GM19397 (cell line): ENCODE measurements at regions not wholly inside any gene's neighbourhood (a gene's known extent, or its start where the extent isn't known, plus 50 kb on each side); places are given as distances from the start of the nearest gene placed in this dataset.
"Not testable (repeated sequence)": the region's sequence is repeated elsewhere in the genome, so short reads cannot be mapped to it uniquely, and the experiment has no call there.

ENCODE experiments used
- ATAC-seq: cut with Tn5 transposase; IDR thresholded peaks from one replicate; pipeline ENCODE4 v1.9.1; 2021; ENCODE audit warnings: mild to moderate bottlenecking, moderate library complexity; ENCODE audit not compliant: unreplicated experiment

DNA sequence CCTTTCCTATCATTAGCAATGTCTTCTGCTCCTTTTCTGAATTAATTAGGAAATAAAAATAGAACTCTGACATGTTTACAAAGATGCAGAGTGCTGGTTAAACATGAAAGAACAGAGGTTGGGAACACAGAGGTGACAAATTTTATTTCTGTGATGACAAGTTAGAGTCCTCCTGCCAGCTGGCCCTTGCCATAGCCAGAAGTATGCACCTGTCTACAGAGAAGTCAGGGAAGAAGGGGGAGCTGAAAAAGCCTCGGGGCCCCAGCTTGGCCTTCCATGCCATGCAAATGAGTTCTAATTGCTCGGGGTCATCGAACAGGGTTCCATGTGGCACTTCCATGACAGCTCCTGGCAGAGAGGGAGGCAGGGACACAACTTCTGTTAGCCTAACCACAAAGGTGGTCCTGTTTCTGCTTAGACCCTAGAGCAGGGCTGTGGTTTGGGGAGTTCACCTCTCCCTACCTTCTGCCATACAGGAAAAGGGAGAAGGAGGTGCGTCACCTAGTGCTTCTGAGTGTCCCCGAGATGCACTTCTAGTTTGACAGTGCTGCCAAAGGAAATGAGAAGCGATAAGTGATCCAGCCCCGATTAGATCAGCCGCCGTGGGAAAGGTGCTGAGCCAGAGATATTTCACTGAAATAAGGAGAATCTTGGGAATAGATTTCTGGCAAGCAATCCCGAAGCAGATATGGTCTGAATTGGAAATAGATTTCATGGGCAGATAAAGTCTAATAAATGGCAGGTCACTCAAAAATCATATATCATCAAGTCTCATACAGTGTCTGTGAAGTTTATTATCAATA lies 155.8 kb upstream of the FOXN3 start:
- ATAC-seq: no peak

DNA sequence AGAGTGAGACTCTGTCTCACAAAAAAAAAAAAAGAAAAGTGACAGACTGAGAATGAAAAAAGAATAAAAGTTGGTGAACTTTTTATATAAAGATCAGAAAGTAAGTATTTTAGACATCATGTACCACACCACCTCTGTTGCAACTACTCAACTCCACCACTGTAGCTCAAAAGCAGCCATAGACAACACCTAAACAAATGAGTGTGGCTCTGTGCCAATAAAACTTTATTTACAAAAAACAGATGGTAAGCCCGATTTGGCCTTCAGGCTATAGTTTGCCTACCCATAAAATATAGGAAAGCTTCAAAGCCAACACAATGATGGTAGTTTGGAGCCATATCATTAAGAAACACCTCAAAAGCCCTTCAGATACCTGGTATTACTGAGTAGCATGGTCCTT lies 154.5 kb upstream of the FOXN3 start:
- no peak for ATAC-seq

DNA sequence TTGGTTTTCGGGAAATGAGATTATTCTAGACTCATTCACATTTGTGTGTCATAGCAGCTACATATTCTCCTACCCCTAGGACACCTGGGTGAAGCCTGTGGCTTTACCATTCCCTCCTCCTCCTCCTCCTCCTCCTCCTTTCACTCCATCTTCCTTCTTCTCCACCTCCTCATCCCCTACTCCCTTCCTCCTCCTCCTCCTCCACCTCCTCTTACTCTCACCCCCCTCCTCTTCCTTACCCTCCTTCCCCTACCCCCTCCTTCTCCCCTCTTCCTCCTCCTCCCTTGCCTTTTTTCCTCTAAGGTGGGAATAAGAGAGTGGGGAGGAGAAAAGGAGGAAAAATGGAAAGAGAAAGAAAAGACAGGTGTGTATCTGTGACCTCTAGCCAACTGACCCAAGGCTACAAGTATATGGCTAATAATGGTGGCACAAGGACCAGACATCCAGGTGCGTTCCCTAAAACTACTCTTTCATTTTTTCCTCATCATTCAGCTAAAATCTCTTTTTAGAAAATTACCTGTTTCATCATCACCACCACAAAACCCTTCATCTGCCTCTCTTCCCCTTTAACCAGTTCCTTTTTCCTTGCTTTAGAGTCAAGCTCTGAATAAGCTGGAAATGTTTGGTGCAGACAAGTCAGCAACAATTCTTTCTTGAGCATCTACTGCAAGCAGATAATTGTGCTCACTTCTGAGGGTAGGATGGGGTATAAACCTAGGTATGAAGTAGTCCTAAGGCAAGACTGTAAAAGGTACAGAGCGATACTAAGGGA lies 149.8 kb upstream of the FOXN3 start:
- no peak for ATAC-seq

DNA sequence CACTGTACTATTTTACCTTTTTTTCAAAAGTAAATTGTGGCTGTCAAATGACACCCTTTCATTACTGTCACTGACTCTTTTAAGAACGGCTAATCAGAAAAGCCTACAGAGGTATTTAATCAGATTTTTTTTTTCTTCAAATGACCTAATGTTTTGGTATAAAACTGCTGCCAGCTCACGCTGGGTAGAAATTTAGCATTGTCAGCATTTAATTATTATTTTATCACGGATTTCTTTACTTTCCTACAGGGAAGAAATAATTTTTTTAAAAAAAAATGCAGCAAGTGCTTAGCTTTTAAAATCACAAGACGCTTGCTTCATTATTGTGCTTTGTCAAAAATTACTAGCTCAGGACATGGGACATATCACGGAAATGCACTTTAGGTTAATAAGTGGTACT lies 149.1 kb upstream of the FOXN3 start:
- ATAC-seq: no peak

DNA sequence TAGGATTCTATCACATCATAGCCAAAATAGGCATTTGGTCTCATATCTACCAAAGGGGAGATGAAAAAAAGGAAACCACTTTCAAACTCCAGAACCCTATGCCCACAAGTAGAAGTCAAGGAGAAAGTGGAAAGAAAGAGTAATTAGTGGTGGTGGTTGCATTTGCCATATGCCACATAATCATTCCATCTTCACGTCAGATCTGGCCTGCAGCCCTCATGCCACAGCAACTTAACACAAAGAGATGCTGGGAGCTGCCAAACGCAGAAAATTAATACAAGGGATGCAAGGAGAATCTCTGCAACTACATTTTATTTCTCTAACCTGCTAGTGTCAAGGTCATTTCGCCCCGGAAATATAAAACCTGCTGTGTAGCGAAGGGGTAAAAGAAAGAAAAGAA lies 148.6 kb upstream of the FOXN3 start:
- ATAC-seq: no peak

DNA sequence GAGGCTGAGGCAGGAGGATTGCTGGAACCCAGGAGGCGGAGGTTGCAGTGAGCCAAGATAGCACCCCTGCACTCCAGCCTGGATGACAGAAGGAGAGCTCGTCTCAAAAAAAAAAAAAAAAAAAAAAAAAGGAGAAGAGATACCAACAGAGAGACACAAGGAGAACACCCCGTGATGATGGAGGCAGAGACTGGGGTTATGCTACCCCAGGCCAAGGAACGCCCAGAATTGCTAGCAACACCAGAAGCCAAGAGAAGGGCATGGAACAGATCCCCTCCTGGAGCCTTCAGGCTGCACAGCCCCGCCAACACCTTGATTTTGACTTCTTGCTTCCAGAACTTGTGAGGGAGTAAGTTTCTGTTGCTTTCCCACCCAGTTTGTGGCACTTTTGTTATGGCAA lies 148.0 kb upstream of the FOXN3 start:
- no peak for ATAC-seq

DNA sequence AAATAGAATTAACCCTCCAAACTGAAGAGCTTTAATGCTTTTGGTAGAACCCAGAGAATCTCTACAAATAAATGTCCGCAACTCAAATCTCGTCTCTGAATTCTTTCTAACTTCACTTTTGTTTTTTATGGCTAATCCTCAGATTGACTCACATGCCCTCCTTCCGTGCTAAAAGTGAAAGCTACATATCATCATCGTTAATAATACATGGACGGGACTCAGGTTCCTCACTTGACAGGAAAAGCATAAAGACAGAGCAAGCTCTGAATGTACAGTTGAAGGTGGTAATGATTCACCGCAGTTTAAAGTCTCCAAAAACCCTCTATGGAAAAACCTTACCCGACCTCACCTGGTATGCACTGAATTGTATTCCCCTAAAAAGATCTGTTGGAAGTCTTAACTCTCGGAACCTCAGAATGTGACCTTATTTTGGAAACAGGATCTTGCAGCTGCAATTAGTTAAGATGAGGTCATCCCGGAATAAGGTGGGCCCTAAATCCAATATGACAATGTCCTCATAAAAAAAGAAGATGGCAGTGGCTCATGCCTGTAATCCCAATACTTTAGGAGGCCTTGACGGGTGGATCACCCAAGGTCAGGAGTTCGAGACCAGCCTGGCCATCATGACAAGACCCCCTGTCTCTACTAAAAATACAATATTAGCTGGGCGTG lies 147.4 kb upstream of the FOXN3 start:
- ATAC-seq: no peak

DNA sequence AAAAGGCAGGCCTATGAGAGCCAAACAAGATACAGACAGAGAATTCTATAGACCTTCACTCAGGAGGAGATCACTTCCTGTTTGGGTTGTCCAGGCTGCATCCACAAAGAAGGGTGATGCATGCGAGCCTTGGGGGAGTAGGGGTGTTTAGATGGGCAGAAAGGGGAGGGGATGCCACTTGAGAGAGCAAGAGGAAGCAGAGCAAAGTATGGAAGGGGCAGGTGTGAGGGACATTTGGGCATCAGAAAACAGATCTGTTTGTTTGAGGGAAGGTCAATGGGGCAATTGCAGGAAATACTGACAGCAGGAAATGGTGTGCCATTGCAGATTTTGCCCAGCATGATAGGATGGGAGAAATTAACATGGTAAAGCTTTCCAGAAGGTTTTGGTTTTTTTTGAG lies 146.4 kb upstream of the FOXN3 start:
- no peak for ATAC-seq

DNA sequence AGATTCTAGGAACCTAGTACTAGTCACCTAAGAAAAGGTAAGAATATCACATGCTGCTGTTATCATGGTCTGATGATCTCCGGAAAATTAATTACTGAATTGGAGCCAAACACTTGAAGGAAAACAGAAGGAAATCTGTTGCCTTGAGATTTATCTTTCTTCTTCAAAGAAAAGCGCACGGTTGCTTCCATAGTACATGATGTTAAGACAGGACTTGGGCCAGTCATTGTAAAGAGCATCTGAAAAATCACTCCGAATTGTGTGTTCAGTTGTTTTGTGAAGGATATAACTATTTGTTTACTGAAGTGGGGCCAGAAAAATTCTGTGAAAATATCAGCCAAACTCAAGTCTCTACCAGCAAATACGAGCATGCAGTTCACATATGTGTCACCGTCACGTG lies 134.9 kb upstream of the FOXN3 start:
- no peak for ATAC-seq

DNA sequence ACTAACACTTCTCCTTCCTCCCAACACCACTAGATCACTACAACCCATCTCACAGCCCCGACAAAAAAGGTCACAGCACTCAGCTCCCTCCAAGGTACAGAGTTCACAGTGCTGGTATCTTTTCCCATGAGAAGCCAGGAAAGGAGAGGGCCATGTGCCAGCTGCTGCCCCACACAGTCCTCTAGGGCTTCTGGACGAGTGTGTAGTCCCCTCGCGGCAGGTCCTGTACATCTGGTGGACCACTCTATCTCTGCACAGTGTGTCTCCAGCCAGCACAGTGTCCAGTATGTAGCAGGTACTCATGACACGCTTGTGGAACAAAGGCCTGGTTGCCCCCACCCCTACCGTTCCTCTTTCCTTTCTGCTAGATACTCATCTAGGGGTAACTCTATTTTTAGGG lies 134.4 kb upstream of the FOXN3 start:
- no peak for ATAC-seq

DNA sequence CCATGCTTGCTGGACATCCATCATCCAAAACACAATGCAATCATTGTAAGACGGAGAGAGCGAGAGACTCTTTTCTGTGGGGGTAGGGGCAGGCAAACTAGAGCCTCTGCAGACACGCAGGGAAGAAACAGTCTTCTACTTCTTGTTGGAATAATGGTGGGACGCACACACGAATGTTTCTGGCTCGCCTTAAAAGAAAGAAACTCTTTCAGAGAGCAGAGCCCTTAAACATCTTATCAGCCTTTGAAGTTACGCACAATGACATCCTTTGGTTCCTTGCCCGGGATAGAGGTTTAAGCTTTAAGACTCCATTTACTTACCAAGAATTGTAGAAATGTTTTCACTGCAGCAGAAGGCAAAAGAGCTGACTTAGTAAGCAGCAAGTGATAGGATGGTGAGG lies 133.8 kb upstream of the FOXN3 start:
- ATAC-seq: no peak

DNA sequence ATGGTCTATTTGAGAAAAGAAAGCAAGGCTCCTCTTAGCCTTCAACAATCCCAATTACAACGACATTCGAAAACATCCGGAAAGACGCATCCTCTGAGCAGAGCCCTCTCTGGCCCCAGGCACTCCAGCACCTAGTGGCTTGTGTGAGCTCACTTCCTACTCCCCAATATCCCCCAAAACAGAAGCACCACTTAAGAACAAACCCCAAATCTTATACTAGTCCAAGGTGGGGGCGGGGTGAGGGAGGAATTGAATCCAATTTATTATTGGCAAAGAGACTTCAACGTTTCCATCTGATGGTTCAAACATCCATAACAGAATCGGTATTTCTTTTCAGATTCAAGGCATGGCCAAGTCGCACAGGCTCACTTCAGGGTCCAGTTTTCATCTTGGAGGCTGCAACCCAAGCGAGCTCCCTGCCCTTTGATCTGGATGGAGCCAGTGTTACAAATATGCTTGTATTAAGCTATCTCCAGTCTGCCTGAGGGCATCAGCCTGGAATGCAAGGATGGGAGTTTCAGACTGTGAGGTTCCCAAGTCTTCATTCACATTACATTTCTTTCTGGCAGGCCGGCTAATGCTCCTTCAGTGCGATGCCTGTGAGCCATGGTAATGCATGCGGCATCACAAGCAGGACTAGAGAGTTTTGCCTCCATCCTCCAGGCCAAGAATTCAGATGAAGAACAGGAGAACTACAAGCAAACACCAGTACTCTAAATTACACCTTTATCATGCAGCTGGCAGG lies 132.5 kb upstream of the FOXN3 start:
- no peak for ATAC-seq

DNA sequence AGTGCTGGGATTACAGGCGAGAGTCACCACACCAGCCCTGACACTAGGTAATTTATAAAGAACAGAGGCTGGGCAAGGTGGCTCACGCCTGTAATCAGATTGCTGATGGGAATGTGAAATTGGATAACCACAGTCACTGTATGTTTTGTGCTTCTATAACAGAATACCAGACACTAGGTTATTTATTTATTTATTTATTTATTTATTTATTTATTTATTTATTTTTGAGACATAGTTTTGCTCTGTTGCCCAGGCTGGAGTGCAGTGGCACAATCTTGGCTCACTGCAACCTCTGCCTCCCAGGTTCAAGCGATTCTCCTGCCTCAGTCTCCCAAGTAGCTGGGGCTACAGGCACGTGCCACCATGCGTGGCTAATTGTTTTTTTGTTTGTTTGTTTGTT lies 130.0 kb upstream of the FOXN3 start:
- ATAC-seq: not testable (repeated sequence)

DNA sequence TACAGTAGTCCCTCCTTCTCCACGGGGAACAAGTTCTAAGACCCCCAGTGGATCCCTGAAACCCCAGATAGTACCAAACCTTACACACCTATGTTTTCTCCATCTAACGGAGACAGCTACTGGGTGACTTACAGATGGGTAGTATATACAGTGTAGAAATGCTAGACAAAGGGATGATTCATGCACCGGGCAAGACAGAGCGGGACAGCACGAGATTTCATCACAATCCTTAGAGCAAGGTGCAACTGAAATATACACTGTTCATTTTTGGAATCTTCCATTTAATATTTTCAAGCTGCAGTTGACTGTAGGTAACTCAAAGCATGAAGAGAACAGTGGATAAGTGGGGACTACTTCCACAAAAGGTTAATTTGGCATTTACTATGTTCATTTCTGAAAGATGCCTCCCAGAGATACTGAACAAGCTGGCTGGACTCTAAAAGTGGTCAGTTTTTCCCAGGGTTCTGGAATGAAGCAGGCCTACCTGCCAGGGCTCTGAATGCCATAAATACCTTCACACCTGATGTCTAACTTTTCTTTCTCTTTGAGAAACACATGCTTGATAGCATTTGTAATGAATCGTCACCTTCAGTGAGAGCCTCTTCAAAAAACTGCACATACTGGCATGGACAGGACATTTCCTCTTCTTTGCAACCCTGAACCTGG lies 127.7 kb upstream of the FOXN3 start:
- ATAC-seq: no peak

DNA sequence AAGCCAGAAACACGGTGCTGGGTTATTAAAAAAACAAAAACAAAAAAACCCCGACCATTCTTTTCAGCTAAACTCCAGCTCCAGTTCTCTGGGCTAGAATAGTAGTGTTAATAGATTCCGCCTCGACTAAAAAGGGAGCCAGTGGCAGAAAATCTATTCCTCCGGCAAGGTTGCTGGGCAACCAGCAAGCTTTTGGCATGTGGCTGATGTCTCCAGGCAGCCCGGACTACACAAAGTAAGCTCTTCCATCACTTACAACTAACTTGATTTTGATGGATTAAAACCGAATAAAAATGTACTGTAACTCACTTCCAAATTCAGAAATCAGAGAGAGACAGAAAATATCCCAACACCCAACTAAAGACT lies 126.4 kb upstream of the FOXN3 start:
- ATAC-seq: no peak

DNA sequence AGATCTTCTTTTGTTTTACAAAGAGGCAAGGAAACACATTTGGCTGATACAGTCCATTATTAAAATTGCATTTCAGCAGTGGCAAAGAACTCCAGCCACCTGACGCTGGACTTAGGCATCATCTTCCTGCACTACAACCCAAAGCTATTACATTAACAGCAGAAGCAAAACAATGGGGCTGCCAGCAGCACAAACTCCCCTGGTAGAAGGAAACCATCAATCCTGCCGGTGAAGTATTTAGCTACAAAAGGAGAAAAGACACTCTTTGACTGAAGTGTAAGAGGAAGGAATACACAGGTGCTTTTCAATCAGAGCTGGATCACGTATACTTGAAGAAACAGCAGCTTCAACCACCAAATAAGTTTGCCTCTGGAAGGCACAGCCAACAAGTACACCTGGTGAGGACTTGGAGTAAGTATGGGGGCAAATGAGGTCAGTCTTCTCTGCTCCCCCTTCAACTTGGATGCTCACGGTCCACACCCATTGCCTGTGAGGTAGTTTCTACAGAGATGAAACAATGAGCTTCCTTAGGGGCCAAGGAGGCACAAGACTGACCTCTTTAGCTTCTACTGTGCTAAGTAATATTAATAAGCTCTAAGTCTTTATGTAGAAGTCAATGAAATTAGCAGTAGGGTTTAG lies 125.9 kb upstream of the FOXN3 start:
- no peak for ATAC-seq

DNA sequence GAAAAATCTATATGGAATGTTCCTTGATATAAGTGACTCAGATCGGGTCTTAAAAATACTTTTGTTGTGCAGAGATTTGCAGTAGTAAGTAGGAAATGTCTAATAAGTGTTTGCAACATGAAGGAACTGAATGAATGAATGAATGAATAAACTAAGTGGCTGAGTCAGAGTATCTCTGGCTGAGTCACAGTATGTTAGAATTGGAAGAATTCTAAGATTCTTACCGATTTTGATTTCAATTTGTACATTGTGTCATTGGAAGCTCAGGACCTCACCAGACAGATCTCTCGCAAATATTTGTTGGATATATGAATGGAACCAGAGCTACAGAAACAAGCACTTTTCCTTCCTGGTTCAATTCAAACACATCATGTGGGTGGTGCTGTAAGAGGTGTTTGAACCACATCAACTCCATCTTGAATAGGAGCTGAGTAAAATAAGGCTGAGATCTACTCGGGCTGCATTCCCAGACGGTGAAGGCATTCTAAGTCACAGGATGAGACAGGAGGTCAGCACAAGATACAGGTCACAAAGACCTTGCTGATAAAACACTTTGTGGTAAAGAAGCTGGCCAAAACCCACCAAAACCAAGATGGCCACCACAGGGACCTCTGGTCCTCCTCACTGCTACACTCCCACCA lies 123.9 kb upstream of the FOXN3 start:
- no peak for ATAC-seq

DNA sequence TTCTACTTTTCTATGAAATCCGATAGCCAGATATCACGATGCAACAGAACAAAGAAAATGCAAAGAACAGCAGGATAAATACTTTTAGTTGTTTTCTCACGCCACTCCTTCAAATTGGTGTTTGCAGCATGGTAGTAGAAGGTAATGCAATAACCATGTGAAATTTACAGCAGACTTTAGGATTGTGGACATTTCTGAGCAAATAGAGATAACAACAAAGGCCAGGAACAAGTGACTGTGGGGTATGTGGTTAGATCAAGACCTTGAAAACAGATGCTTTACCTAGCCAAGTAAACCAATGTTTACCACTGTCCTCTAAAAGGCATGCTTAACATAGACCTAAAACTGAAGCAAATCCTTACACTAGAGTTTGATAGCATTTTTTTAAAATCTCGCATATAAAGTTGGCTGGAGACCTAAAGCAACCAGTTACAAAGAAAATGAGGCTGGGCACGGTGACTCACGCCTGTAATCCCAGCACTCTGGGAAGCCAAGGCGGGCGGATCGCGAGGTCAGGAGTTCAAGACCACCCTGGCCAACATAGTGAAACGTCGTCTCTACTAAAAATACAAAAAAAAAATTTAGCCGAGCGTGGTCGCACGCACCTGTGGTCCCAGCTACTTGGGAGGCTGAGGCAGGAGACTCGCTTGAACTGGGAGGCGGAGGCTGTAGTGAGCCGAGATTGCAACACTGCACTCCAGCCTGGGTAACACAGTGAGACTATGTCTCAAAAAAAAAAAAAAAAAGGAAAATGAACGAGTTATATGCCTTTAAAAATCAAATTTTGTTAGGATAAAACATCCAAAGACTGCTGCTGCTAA lies 123.2 kb upstream of the FOXN3 start:
- ATAC-seq: no peak

DNA sequence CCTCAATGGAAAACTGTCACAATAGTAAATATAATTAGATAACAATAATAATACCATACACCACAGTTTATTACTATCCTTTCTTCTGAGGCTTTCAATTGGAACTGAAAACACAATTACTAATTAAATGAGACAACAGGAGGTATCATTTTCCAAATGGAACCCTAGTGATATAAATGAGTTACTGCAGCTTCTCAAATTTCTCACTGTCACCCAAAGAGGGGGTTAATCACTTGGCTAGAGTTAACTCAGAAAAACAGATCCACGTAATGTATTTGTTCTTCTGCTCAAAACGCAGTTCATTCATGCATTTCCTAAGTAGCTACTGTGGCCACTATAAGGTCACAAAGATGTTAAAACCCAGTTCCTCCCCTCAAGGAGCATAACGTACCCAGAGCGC lies 120.9 kb upstream of the FOXN3 start:
- ATAC-seq: no peak
